VCaP (cell line): ENCODE measurements at regions not wholly inside any gene's neighbourhood (a gene's known extent, or its start where the extent isn't known, plus 50 kb on each side); places are given as distances from the start of the nearest gene placed in this dataset.

Experiments used
- H3K27ac ChIP-seq: fragments of 450-650 bp; 2 replicates; pipeline ENCODE4 v1.5.1; 2017
- TF ChIP-seq, protein P1 (sequence below): fragments of 450-650 bp; conservative IDR thresholded peaks from 2 replicates; pipeline ENCODE4 v1.5.1; 2017; ENCODE audit warnings: mild to moderate bottlenecking, moderate library complexity

DNA sequence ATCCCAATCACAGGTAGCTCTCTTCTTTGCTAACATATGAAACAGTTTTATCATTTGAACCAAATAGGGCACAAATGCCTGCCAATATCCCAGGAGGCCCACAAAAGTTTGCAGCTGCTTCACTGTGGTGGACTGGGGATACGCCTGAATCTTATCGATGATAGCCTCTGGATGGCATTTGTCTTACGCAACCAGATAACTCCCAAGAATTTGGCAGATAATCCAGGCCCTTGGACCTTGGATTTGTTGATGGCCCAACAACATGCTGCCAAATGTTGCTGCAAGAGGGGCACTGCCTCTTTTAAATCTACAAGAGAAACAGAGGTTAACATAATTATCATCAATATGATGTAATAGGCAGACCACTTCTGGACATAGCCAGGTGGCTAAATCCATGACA is 587.1 kb upstream of the LRRTM4 start:
- TF ChIP-seq, protein P1, sequence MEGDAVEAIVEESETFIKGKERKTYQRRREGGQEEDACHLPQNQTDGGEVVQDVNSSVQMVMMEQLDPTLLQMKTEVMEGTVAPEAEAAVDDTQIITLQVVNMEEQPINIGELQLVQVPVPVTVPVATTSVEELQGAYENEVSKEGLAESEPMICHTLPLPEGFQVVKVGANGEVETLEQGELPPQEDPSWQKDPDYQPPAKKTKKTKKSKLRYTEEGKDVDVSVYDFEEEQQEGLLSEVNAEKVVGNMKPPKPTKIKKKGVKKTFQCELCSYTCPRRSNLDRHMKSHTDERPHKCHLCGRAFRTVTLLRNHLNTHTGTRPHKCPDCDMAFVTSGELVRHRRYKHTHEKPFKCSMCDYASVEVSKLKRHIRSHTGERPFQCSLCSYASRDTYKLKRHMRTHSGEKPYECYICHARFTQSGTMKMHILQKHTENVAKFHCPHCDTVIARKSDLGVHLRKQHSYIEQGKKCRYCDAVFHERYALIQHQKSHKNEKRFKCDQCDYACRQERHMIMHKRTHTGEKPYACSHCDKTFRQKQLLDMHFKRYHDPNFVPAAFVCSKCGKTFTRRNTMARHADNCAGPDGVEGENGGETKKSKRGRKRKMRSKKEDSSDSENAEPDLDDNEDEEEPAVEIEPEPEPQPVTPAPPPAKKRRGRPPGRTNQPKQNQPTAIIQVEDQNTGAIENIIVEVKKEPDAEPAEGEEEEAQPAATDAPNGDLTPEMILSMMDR: no peak
- no peak overlapping the region for H3K27ac ChIP-seq

DNA sequence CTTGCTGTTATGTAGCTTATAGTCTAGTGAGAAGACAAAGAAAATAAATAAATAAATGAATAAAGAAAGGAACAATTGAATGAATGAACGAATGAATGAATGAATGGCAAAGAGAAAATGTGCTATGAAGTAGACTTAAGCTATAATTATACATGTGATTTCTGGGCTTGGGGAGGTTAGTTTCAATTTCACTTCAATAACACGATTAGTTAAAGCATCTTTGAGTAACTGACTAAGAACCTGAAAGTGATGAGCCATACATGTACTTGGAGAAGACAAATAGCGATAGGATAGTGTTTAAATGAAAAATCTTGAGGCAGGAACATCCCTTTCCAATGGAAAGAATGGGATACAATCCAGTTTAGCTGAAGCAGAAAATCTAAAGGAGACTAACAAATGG is 593.1 kb upstream of the LRRTM4 start:
- TF ChIP-seq, protein P1: no peak
- H3K27ac ChIP-seq: no peak overlapping the region

DNA sequence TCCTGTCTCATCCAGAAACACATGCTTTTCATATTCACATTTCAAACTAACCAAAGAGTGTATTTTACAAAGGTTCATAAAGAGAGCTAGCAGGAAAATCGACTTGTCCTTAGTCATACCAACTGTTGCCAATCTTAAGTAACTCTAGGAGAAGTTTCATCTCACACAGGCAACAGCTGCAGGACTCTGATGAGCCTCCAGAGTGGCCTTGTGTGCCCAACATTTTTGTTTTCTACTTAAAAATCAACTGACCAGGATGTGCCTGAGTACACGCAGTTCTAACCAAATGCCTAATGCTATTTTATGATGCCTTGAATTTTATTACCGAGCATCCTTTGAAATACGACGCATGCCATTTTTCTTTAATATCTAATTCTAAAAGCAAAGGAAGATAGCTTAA is 595.9 kb upstream of the LRRTM4 start:
- TF ChIP-seq, protein P1: no peak
- H3K27ac ChIP-seq: no peak overlapping the region

GRCh38 chr2:78120275-78120674 is 598.1 kb upstream of the LRRTM4 start:
- TF ChIP-seq, protein P1: no peak
- no peak overlapping the region for H3K27ac ChIP-seq

GRCh38 chr2:78125042-78125441 is 602.9 kb upstream of the LRRTM4 start:
- TF ChIP-seq, protein P1: no peak
- H3K27ac ChIP-seq: no peak overlapping the region

GRCh38 chr2:78127424-78127823 is 605.2 kb upstream of the LRRTM4 start:
- TF ChIP-seq, protein P1: no peak
- H3K27ac ChIP-seq: no peak overlapping the region

DNA sequence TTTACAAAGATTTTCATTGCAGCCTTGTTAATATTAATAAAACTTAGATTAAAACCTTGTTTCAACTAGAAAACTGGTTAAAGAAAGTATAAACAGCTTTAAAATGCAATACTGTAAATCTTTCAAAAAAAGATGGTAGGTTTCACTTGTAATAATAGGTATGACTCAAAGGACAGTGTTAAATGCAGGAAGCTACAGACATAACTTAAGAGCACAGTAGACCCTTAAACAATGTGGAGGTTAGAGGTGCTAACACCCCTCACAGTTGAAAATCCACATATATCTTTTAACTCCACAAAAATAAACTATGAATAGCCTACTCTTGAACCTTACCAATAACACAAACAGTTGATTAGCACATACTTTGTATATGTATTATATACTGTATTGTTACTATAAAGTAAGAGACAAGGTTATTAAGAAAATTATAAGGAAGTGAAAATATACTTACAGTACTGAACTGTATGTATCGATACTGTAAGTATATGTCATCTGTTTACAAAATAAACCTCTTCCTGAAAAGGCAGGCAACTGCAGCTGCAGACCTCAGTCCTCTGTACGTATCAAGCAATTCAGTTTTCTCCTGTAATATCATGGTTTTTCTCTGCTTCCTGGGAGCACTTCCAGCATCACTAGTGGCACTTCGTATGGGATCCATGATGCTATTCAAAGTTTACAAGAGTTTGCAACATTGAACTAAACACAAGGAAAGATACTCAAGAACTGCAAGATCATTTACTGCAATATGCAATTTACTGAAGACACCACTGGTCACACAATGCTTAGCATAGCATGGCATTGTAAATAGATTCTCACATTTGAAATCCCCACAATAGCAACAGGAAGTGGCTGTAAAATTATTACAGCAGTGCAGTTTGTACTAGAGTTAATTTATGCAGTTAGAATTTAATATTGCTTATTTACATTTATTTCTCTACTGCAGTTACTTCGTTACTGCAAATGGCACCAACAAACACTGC is 610.5 kb upstream of the LRRTM4 start:
- TF ChIP-seq, protein P1: no peak

More for the DNA sequence above, 610.5 kb upstream of the LRRTM4 start:
- no peak overlapping the region for H3K27ac ChIP-seq
